Fibroblast of mammary gland (primary cell): ENCODE measurements at regions not wholly inside any gene's neighbourhood (a gene's known extent, or its start where the extent isn't known, plus 50 kb on each side); places are given as distances from the start of the nearest gene placed in this dataset.

ENCODE experiments used
- DNase-seq: peaks from one replicate; pipeline ENCODE4 v3.0.0-alpha.2; 2010; ENCODE audit warnings: low read depth
- H3K4me3 ChIP-seq: 2 replicates; pipeline ENCODE4 v1.5.1; 2011; ENCODE audit warnings: low read depth, mild to moderate bottlenecking, low read length, moderate library complexity; ENCODE audit not compliant: control insufficient read depth
- CTCF ChIP-seq: conservative IDR thresholded peaks from 2 replicates; pipeline ENCODE4 v1.5.1; 2011; ENCODE audit warnings: low read depth, low read length, inconsistent platforms; ENCODE audit not compliant: control insufficient read depth, insufficient read depth

- TF ChIP-seq CTCF, result no peak
- H3K4me3 ChIP-seq, result no peak overlapping the region
- no peak for DNase-seq
These were observed 114.2 kb upstream of the UMPS start for GRCh38 chr3:124615896-124616543.

GRCh38 chr3:124617177-124617576 lies 113.1 kb upstream of the UMPS start:
- H3K4me3 ChIP-seq, result no peak overlapping the region
- no peak for DNase-seq
- no peak for TF ChIP-seq CTCF

GRCh38 chr3:124619887-124620599 lies 110.2 kb upstream of the UMPS start:
- DNase-seq, result no peak
- H3K4me3 ChIP-seq, result no peak overlapping the region
- TF ChIP-seq CTCF, result no peak

GRCh38 chr3:124620600-124621063 lies 109.6 kb upstream of the UMPS start:
- peak; percentile 33 for DNase-seq
- H3K4me3 ChIP-seq, result no peak overlapping the region
- TF ChIP-seq CTCF, result no peak

GRCh38 chr3:124621498-124621897 lies 108.8 kb upstream of the UMPS start:
- TF ChIP-seq CTCF, result no peak
- no peak overlapping the region for H3K4me3 ChIP-seq
- DNase-seq, result no peak

GRCh38 chr3:124625074-124625473 lies 105.2 kb upstream of the UMPS start:
- no peak overlapping the region for H3K4me3 ChIP-seq
- DNase-seq, result no peak
- TF ChIP-seq CTCF, result no peak

GRCh38 chr3:124627501-124627908 lies 102.7 kb upstream of the UMPS start:
- TF ChIP-seq CTCF, result no peak
- H3K4me3 ChIP-seq, result no peak overlapping the region
- DNase-seq, result no peak
